ENCODE measurements at regions not wholly inside any gene's neighbourhood (a gene's known extent, or its start where the extent isn't known, plus 50 kb on each side); places are given as distances from the start of the nearest gene placed in this dataset.

- TF ChIP-seq CTCF (conservative IDR thresholded peaks at IDR 0.05; ENCODE audit: low read depth, low read length), result no peak
- no peak for TF ChIP-seq EZH2 (IDR thresholded peaks at IDR 0.05; ENCODE audit: borderline replicate concordance, low read depth, low read length, poor library complexity, severe bottlenecking)
These were observed 214.7 kb downstream of the SHQ1 start for GRCh38 chr3:72633534-72633933.
